ENCODE measurements at regions not wholly inside any gene's neighbourhood (a gene's known extent, or its start where the extent isn't known, plus 50 kb on each side); places are given as distances from the start of the nearest gene placed in this dataset.

DNA sequence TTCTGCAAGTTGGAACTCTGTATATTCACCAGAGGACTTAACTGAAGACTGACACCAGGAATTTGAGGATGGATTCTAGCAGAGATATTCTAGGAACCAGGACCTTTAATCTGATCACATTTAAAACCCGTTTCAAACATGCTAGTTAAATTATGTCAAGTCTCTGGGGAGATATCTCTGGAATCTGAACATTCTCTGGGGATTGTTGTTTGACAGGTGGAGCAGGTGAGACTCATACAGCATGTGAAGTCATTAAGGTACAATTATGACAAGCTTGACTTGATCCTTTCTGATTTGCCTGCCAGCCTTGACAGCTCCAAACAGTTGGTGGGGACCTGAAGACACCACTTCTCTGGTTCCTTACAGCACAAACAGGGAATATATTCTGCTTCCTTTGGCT lies 100.3 kb downstream of the FAT3 start:
- TF ChIP-seq POLR2AphosphoS5 (IDR thresholded peaks at IDR 0.05; ENCODE audit: borderline replicate concordance, low read depth, low read length) (no peak), EZH2 (IDR thresholded peaks at IDR 0.05) (no peak), FOXP2 (optimal IDR thresholded peaks at IDR 0.05; ENCODE audit: control extremely low read depth, extremely low read length, insufficient read depth) (no peak)

Measured in SK-N-MC (cell line).